ENCODE measurements at regions not wholly inside any gene's neighbourhood (a gene's known extent, or its start where the extent isn't known, plus 50 kb on each side); places are given as distances from the start of the nearest gene placed in this dataset.

DNA sequence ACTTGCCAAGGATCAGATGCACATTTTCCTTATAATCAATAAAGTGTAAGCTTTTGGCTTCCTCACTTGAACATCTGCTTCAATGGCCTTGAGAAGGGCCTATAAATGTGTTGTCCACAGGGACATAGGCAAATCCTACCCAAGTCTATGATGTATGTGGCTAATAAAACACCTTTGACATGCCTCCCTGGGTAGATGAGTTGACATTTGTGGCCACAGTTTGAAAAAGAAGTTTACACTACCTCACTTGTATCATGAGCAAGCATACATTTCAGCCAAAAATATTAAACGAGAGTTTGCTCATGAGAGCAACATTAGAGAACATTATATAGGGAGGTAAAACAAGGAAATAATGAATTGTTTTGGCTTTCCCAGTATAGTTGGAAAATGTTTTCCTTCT is 1067.7 kb downstream of the C4orf33 start:
- Histone ChIP-seq H3K4me3 (replicated peaks in 1 of 4; ENCODE audit: control extremely low read depth in 1 of 4, insufficient read depth in 1 of 4, low read depth in 3 of 4, low read length in 4 of 4) (no peak overlapping the region), H3K4me1 (ENCODE audit: control insufficient read depth, extremely low read depth, insufficient read depth, low read length) (no peaks in the 10 kb centered on the region), H3K27ac (ENCODE audit: insufficient read depth, low read length) (no peak overlapping the region), H3K79me2 (ENCODE audit: control insufficient read depth, insufficient read depth, low read length) (no peaks in the 10 kb centered on the region), H2AFZ (ENCODE audit: low read length) (no peak overlapping the region), H3K36me3 (ENCODE audit: control insufficient read depth, insufficient read depth, low read length) (no peaks in the 10 kb centered on the region), H3K9me3 (ENCODE audit: control insufficient read depth, insufficient read depth, low read depth, low read length) (no peaks in the 10 kb centered on the region), H3K27me3 (ENCODE audit: control insufficient read depth, insufficient read depth, low read length) (no peaks in the 10 kb centered on the region), H3K4me2 (ENCODE audit: extremely low read depth, insufficient read depth, low read length) (no peak overlapping the region), H4K20me1 (ENCODE audit: control insufficient read depth, extremely low read depth, insufficient read depth, low read length) (no peaks in the 10 kb centered on the region), H3K9ac (ENCODE audit: insufficient read depth, low read length) (no peak overlapping the region)
- no peak for DNase-seq (ENCODE audit: low read depth in 2 of 2)
- no peak for TF ChIP-seq EZH2 (IDR thresholded peaks at IDR 0.05; ENCODE audit: low read length, missing control alignments)
- TF ChIP-seq, protein P1, sequence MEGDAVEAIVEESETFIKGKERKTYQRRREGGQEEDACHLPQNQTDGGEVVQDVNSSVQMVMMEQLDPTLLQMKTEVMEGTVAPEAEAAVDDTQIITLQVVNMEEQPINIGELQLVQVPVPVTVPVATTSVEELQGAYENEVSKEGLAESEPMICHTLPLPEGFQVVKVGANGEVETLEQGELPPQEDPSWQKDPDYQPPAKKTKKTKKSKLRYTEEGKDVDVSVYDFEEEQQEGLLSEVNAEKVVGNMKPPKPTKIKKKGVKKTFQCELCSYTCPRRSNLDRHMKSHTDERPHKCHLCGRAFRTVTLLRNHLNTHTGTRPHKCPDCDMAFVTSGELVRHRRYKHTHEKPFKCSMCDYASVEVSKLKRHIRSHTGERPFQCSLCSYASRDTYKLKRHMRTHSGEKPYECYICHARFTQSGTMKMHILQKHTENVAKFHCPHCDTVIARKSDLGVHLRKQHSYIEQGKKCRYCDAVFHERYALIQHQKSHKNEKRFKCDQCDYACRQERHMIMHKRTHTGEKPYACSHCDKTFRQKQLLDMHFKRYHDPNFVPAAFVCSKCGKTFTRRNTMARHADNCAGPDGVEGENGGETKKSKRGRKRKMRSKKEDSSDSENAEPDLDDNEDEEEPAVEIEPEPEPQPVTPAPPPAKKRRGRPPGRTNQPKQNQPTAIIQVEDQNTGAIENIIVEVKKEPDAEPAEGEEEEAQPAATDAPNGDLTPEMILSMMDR (conservative IDR thresholded peaks at IDR 0.05 in 1 of 2, IDR thresholded peaks at IDR 0.05 in 1 of 2; ENCODE audit: low read depth in 1 of 2, low read length in 2 of 2) = no peak

DNA sequence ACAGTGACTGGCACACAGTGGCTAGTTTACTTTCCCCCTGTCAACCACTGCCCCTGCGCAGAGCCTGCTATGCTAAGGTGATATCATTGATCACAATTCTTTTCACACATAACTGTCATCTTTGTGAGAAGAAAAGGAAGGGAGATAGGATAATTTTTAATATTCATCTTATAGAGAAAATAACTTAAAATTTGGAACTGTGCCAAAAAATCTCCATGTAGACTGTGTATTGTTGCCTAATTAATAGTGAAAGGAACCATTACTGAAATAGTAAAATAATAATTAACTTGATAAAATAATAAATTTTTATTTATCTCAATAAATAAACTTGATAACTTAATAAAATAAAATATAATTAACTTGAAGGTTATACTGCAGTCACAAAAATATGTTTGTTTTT is 1069.4 kb downstream of the C4orf33 start:
- H3K4me3 ChIP-seq (replicated peaks in 1 of 4; ENCODE audit: control extremely low read depth in 1 of 4, insufficient read depth in 1 of 4, low read depth in 3 of 4, low read length in 4 of 4) = no peak overlapping the region
- H3K9me3 ChIP-seq (ENCODE audit: control insufficient read depth, insufficient read depth, low read depth, low read length) = no peaks in the 10 kb centered on the region
- DNase-seq (ENCODE audit: low read depth in 2 of 2) = no peak
- no peaks in the 10 kb centered on the region for H3K79me2 ChIP-seq (ENCODE audit: control insufficient read depth, insufficient read depth, low read length)
- H3K27me3 ChIP-seq (ENCODE audit: control insufficient read depth, insufficient read depth, low read length) = no peaks in the 10 kb centered on the region
- no peaks in the 10 kb centered on the region for H3K36me3 ChIP-seq (ENCODE audit: control insufficient read depth, insufficient read depth, low read length)
- H3K4me1 ChIP-seq (ENCODE audit: control insufficient read depth, extremely low read depth, insufficient read depth, low read length) = no peaks in the 10 kb centered on the region
- H3K4me2 ChIP-seq (ENCODE audit: extremely low read depth, insufficient read depth, low read length) = no peak overlapping the region
- no peaks in the 10 kb centered on the region for H4K20me1 ChIP-seq (ENCODE audit: control insufficient read depth, extremely low read depth, insufficient read depth, low read length)
- H3K27ac ChIP-seq (ENCODE audit: insufficient read depth, low read length) = no peak overlapping the region
- no peak overlapping the region for H3K9ac ChIP-seq (ENCODE audit: insufficient read depth, low read length)
- H2AFZ ChIP-seq (ENCODE audit: low read length) = no peak overlapping the region
- no peak for TF ChIP-seq EZH2 (IDR thresholded peaks at IDR 0.05; ENCODE audit: low read length, missing control alignments)
- TF ChIP-seq, protein P1 (conservative IDR thresholded peaks at IDR 0.05 in 1 of 2, IDR thresholded peaks at IDR 0.05 in 1 of 2; ENCODE audit: low read depth in 1 of 2, low read length in 2 of 2) = no peak

DNA sequence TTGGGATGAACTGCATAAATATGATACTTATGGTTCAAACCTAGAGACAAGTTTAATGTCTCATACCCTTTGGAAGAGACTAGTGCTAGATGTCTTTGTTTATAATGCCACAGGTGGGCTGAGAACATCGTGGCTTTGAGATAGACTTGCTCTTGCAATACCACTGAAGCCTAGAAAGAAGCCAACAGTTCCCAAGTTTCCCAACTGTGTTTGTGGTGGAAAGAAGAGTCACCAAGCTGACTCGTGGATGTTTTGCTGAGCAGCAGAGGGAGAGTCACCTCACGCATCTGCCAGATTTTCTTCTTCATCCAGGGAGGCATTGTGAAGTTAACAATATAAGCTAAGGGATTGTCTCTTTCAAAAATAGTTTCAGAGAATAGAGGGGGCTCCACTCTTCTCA is 1076.2 kb downstream of the C4orf33 start:
- no peak overlapping the region for H3K27ac ChIP-seq (ENCODE audit: insufficient read depth, low read length)
- no peaks in the 10 kb centered on the region for H4K20me1 ChIP-seq (ENCODE audit: control insufficient read depth, extremely low read depth, insufficient read depth, low read length)
- H3K4me3 ChIP-seq (replicated peaks in 1 of 4; ENCODE audit: control extremely low read depth in 1 of 4, insufficient read depth in 1 of 4, low read depth in 3 of 4, low read length in 4 of 4) = no peak overlapping the region
- H3K4me1 ChIP-seq (ENCODE audit: control insufficient read depth, extremely low read depth, insufficient read depth, low read length) = no peaks in the 10 kb centered on the region
- TF ChIP-seq, protein P1 (conservative IDR thresholded peaks at IDR 0.05 in 1 of 2, IDR thresholded peaks at IDR 0.05 in 1 of 2; ENCODE audit: low read depth in 1 of 2, low read length in 2 of 2) = no peak
- TF ChIP-seq EZH2 (IDR thresholded peaks at IDR 0.05; ENCODE audit: low read length, missing control alignments) = no peak
- no peak overlapping the region for H3K4me2 ChIP-seq (ENCODE audit: extremely low read depth, insufficient read depth, low read length)
- no peak overlapping the region for H2AFZ ChIP-seq (ENCODE audit: low read length)
- no peaks in the 10 kb centered on the region for H3K9me3 ChIP-seq (ENCODE audit: control insufficient read depth, insufficient read depth, low read depth, low read length)
- no peaks in the 10 kb centered on the region for H3K27me3 ChIP-seq (ENCODE audit: control insufficient read depth, insufficient read depth, low read length)
- H3K9ac ChIP-seq (ENCODE audit: insufficient read depth, low read length) = no peak overlapping the region
- no peak for DNase-seq (ENCODE audit: low read depth in 2 of 2)
- no peaks in the 10 kb centered on the region for H3K36me3 ChIP-seq (ENCODE audit: control insufficient read depth, insufficient read depth, low read length)
- no peaks in the 10 kb centered on the region for H3K79me2 ChIP-seq (ENCODE audit: control insufficient read depth, insufficient read depth, low read length)

All from fibroblast of lung (primary cell).